ENCODE measurements at regions not wholly inside any gene's neighbourhood (a gene's known extent, or its start where the extent isn't known, plus 50 kb on each side); places are given as distances from the start of the nearest gene placed in this dataset.

GRCh38 chr12:94717108-94717507 is 66.8 kb upstream of the TMCC3 start:
- no peak for TF ChIP-seq POLR2A (IDR thresholded peaks at IDR 0.05)
- TF ChIP-seq, protein P1, sequence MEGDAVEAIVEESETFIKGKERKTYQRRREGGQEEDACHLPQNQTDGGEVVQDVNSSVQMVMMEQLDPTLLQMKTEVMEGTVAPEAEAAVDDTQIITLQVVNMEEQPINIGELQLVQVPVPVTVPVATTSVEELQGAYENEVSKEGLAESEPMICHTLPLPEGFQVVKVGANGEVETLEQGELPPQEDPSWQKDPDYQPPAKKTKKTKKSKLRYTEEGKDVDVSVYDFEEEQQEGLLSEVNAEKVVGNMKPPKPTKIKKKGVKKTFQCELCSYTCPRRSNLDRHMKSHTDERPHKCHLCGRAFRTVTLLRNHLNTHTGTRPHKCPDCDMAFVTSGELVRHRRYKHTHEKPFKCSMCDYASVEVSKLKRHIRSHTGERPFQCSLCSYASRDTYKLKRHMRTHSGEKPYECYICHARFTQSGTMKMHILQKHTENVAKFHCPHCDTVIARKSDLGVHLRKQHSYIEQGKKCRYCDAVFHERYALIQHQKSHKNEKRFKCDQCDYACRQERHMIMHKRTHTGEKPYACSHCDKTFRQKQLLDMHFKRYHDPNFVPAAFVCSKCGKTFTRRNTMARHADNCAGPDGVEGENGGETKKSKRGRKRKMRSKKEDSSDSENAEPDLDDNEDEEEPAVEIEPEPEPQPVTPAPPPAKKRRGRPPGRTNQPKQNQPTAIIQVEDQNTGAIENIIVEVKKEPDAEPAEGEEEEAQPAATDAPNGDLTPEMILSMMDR (IDR thresholded peaks at IDR 0.05): no peak
- H3K27ac ChIP-seq: no peak overlapping the region
- no peaks in the 10 kb centered on the region for H3K4me1 ChIP-seq
- intact Hi-C loops (cut with DNase I; ENCODE audit: low total_unique reads): no loop called here
- H3K27me3 ChIP-seq: no peaks in the 10 kb centered on the region
- H3K4me3 ChIP-seq: no peak overlapping the region
- WGBS, 2 donors: 71 to 82% methylated on average over 8 of the region's 8 CpGs
- no peaks in the 10 kb centered on the region for H3K9me3 ChIP-seq
- no peak for DNase-seq
- no peaks in the 10 kb centered on the region for H3K36me3 ChIP-seq (ENCODE audit: low read depth, missing control alignments)

DNA sequence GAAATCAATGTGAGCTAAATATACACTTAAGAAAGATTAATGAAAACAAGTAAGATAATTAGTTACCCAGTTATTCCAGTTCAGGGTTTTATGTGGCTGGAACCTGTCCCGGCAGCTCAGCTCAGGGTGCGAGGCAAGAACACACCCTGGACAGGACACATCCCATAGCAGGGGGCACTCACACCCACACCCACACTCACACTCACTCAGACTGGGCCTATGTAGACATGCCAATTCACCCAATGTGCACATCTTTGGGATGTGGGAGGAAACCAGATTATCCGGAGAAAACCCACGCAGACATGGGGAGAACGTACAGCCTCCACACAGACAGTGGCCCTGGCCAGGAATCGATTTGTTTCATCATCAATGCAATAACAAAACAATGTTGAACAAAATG is 66.0 kb upstream of the TMCC3 start:
- H3K27ac ChIP-seq: no peak overlapping the region
- no peaks in the 10 kb centered on the region for H3K27me3 ChIP-seq

GRCh38 chr12:94714378-94715114 is 64.2 kb upstream of the TMCC3 start:
- Histone ChIP-seq H3K27ac (no peak overlapping the region), H3K4me1 (no peaks in the 10 kb centered on the region), H3K27me3 (no peaks in the 10 kb centered on the region), H3K36me3 (ENCODE audit: low read depth, missing control alignments) (no peaks in the 10 kb centered on the region), H3K9me3 (no peaks in the 10 kb centered on the region), H3K4me3 (no peak overlapping the region)
- WGBS, 2 donors: 87 to 88% methylated on average over 6 of the region's 6 CpGs
- TF ChIP-seq, protein P1 (IDR thresholded peaks at IDR 0.05): no peak
- no peak for TF ChIP-seq POLR2A (IDR thresholded peaks at IDR 0.05)
- no peak for DNase-seq
- intact Hi-C loops (cut with DNase I; ENCODE audit: low total_unique reads): no loop called here

More for the DNA sequence above, 66.0 kb upstream of the TMCC3 start:
- Histone ChIP-seq H3K36me3 (ENCODE audit: low read depth, missing control alignments) (no peaks in the 10 kb centered on the region), H3K4me3 (no peak overlapping the region), H3K9me3 (no peaks in the 10 kb centered on the region), H3K4me1 (no peaks in the 10 kb centered on the region)
- no peak for DNase-seq
- 52 to 68% methylated on average over 6 of the region's 6 CpGs for WGBS, 2 donors
- intact Hi-C loops (cut with DNase I; ENCODE audit: low total_unique reads): no loop called here
- TF ChIP-seq, protein P1 (IDR thresholded peaks at IDR 0.05): no peak
- TF ChIP-seq POLR2A (IDR thresholded peaks at IDR 0.05): no peak

- DNase-seq: no peak
- no peak overlapping the region for H3K4me3 ChIP-seq
- peaks cover 8% of the 10 kb centered on the region for H3K4me1 ChIP-seq
- no peak for TF ChIP-seq POLR2A (IDR thresholded peaks at IDR 0.05)
- TF ChIP-seq, protein P1 (IDR thresholded peaks at IDR 0.05): no peak
- WGBS, 2 donors: 77 to 84% methylated on average over 7 of the region's 7 CpGs
- no peaks in the 10 kb centered on the region for H3K36me3 ChIP-seq (ENCODE audit: low read depth, missing control alignments)
- H3K27me3 ChIP-seq: no peaks in the 10 kb centered on the region
- no peak overlapping the region for H3K27ac ChIP-seq
- H3K9me3 ChIP-seq: no peaks in the 10 kb centered on the region
- intact Hi-C loops (cut with DNase I; ENCODE audit: low total_unique reads): no loop called here
These were observed 62.6 kb upstream of the TMCC3 start for GRCh38 chr12:94712815-94713515.

All from testis (tissue), 2 donors.